SIG-M5 treated with dmso at 0.1 percent for 504 hours (cell line): ENCODE measurements at regions not wholly inside any gene's neighbourhood (a gene's known extent, or its start where the extent isn't known, plus 50 kb on each side); places are given as distances from the start of the nearest gene placed in this dataset.

Experiments used
- DNase-seq: peaks from one replicate; lab custom pipeline; 2025; ENCODE audit not compliant: unreplicated experiment; lab: John Stamatoyannopoulos, UW

GRCh38 chr2:126792993-126793392, 105.7 kb upstream of the TEX51 start:
- no peak for DNase-seq

- no peak for DNase-seq
Measured at GRCh38 chr2:126793885-126794613, 104.6 kb upstream of the TEX51 start.

- no peak for DNase-seq
Measured at GRCh38 chr2:126795656-126796055, 103.0 kb upstream of the TEX51 start.

GRCh38 chr2:126796931-126797621, 101.6 kb upstream of the TEX51 start:
- peak; percentile 70 for DNase-seq

GRCh38 chr2:126797622-126798275, 100.9 kb upstream of the TEX51 start:
- peak; percentile 46 for DNase-seq

GRCh38 chr2:126798276-126799140, 100.2 kb upstream of the TEX51 start:
- peak; percentile 18 for DNase-seq

- DNase-seq = peak; percentile 98
Measured at GRCh38 chr2:126799301-126799700, 99.4 kb upstream of the TEX51 start.

- no peak for DNase-seq
Measured at GRCh38 chr2:126801473-126801872, 97.2 kb upstream of the TEX51 start.

GRCh38 chr2:126802316-126802715, 96.4 kb upstream of the TEX51 start:
- no peak for DNase-seq

GRCh38 chr2:126802774-126803433, 95.8 kb upstream of the TEX51 start:
- DNase-seq = no peak

- no peak for DNase-seq
Measured at GRCh38 chr2:126803434-126803775, 95.3 kb upstream of the TEX51 start.

GRCh38 chr2:126804347-126804746, 94.3 kb upstream of the TEX51 start:
- DNase-seq = no peak

- peak; percentile 48 for DNase-seq
Measured at GRCh38 chr2:126808929-126809328, 89.8 kb upstream of the TEX51 start.

- no peak for DNase-seq
Measured at GRCh38 chr2:126809340-126809739, 89.3 kb upstream of the TEX51 start.

GRCh38 chr2:126810001-126810400, 88.7 kb upstream of the TEX51 start:
- DNase-seq = no peak

GRCh38 chr2:126811101-126811500, 87.6 kb upstream of the TEX51 start:
- peak; percentile 42 for DNase-seq

GRCh38 chr2:126817172-126817571, 81.5 kb upstream of the TEX51 start:
- no peak for DNase-seq

- DNase-seq = no peak
Measured at GRCh38 chr2:126822115-126822514, 76.6 kb upstream of the TEX51 start.

GRCh38 chr2:126822921-126823320, 75.8 kb upstream of the TEX51 start:
- DNase-seq = no peak

GRCh38 chr2:126823951-126824350, 74.7 kb upstream of the TEX51 start:
- no peak for DNase-seq

- no peak for DNase-seq
Measured at GRCh38 chr2:126824663-126825062, 74.0 kb upstream of the TEX51 start.
